ENCODE measurements at regions not wholly inside any gene's neighbourhood (a gene's known extent, or its start where the extent isn't known, plus 50 kb on each side); places are given as distances from the start of the nearest gene placed in this dataset.

DNA sequence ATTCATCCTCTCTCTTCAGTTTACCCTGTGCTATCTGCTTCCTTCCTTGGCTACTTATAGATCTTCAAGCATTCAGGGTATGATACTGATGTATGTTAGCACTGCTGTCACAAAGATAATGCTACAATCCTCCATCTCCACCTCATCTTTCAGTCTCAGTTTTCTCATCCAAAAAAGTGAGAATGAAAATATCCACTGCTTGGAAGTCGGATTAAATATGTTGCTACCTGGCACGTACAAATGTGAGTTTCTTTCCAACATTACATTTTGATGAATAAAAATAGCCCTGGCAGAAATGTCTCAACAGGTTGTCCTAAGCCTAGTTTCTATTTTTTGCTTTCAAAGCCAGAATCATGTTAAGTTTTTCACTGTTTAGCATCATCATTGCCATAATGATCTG is 149.9 kb downstream of the PTPN11 start:
- peaks cover 26% of the 10 kb centered on the region for H3K27me3 Mint-ChIP-seq (ENCODE audit: low read depth)
- no peak overlapping the region for H3K4me3 Mint-ChIP-seq
- H3K9me3 Mint-ChIP-seq, result no peaks in the 10 kb centered on the region
- ChIA-PET POLR2A (no interaction called here), CTCF (no interaction called here)
- H3K4me1 Mint-ChIP-seq, result no peaks in the 10 kb centered on the region
- ATAC-seq (no peak), DNase-seq (ENCODE audit: low spot score) (no peak)
- TF ChIP-seq ERG (CRISPR knock-in tag; IDR thresholded peaks at IDR 0.05) (no peak), ZNF263 (CRISPR knock-in tag; IDR thresholded peaks at IDR 0.05; ENCODE audit: low read depth) (no peak), ETV6 (CRISPR knock-in tag; IDR thresholded peaks at IDR 0.05) (no peak), FOXP1 (CRISPR knock-in tag; IDR thresholded peaks at IDR 0.05; ENCODE audit: borderline replicate concordance) (no peak), CBFB (CRISPR knock-in tag; IDR thresholded peaks at IDR 0.05; ENCODE audit: low read depth) (no peak), IRF2 (CRISPR knock-in tag; IDR thresholded peaks at IDR 0.05; ENCODE audit: borderline replicate concordance, low read depth) (no peak), ATF6 (CRISPR knock-in tag; IDR thresholded peaks at IDR 0.05) (no peak), GRHL2 (CRISPR knock-in tag; IDR thresholded peaks at IDR 0.05; ENCODE audit: insufficient replicate concordance, severe bottlenecking) (no peak), RORB (CRISPR knock-in tag; IDR thresholded peaks at IDR 0.05) (no peak), NR2C2 (CRISPR knock-in tag; IDR thresholded peaks at IDR 0.05) (no peak), AR (CRISPR knock-in tag; IDR thresholded peaks at IDR 0.05) (no peak), ZNF532 (CRISPR knock-in tag; IDR thresholded peaks at IDR 0.05; ENCODE audit: borderline replicate concordance) (no peak), NR1H2 (CRISPR knock-in tag; IDR thresholded peaks at IDR 0.05) (no peak), HMGXB4 (CRISPR knock-in tag; IDR thresholded peaks at IDR 0.05) (no peak), SOX15 (CRISPR knock-in tag; IDR thresholded peaks at IDR 0.05) (no peak)
- H3K36me3 Mint-ChIP-seq, result no peaks in the 10 kb centered on the region
- H3K27ac Mint-ChIP-seq, result no peak overlapping the region
